ENCODE measurements at regions not wholly inside any gene's neighbourhood (a gene's known extent, or its start where the extent isn't known, plus 50 kb on each side); places are given as distances from the start of the nearest gene placed in this dataset.
"Not testable (repeated sequence)": the region's sequence is repeated elsewhere in the genome, so short reads cannot be mapped to it uniquely, and the experiment has no call there.

DNA sequence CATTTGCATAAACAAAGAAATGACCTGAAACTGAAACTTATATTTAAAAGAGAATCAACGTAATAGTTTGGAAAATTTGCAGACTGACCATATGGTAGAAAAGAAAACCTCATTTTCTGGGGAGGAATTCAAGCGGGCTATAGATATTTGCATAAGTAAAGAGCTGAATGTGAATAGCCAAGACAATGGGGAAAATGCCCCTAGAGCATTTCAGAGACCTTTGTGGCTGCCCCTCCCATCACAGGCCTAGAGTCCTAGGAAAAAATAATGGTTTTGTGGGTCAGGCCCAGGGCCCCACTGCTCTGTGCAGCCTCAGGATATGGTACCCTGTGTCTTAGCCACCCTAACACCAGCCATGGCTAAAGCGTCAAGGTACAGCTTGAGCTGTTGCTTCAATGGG is 480.6 kb upstream of the MBL2 start:
- in situ Hi-C loops (cut with MboI; ENCODE audit: low pct_unique_long_range_greater_than_20kb in 2 of 9, low sequenced_read_pairs in 9 of 9, unreplicated experiment in 9 of 9), result no loop called here
- no peak overlapping the region for H3K27ac ChIP-seq
- H3K4me3 ChIP-seq, result no peak overlapping the region
- 0 to 100% (median 27%) methylated on average over 1 to 3 of the region's 3 CpGs for WGBS, 10 experiments
- no peaks in the 10 kb centered on the region for H3K4me1 ChIP-seq (replicated peaks in 1 of 2)
- ATAC-seq (replicated peaks in 6 of 8), result no peak

DNA sequence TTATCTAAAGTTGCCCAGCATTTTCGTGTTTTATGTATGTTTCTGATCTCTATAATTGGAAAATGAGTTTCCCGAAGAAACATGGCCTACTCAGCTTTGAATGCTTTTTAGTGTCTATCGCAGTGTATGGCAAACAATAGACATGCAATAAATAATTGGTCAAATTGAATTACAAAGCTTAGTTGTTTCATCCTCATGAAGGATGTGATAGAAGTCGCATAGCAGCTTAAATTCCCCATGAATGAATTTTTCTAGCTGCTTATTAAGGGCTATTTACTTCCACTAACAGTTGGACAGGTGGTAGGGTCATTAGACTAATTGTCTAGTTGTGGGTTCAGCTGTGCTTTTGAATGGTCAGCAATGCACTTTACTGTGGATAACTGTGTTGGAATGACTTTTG is 467.3 kb upstream of the MBL2 start:
- Histone ChIP-seq H3K4me1 (replicated peaks in 1 of 2) (peaks cover 0 to 2% of the 10 kb centered on the region in 2 donors), H3K4me3 (no peak overlapping the region), H3K27ac (no peak overlapping the region)
- in situ Hi-C loops (cut with MboI; ENCODE audit: low pct_unique_long_range_greater_than_20kb in 2 of 9, low sequenced_read_pairs in 9 of 9, unreplicated experiment in 9 of 9), result no loop called here
- 17 to 100% (median 54%) methylated on average over 1 to 4 of the region's 4 CpGs for WGBS, 10 experiments
- peak in 4 of 8 experiments; percentile 15 to 52 (median 34) for ATAC-seq (replicated peaks in 6 of 8)

DNA sequence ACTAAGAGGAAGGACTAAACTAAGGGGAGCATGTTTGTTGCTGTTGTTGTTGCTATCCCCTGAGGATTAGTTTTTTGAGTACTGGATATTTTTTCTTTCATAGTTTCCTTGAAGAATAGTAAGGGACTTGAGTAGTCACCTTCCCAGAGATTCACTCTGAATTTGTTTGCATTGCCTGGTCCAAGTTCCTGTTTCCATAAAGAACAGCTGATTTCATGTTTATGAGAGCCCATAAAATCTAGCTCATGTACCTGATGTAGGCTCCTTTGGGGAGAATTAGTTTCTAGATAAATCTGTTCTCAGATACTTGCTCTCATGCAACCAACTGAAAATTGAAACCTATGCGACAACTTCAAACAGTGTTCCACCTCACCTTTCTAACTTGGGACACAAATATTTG is 464.4 kb upstream of the MBL2 start:
- H3K27ac ChIP-seq, result no peak overlapping the region
- WGBS, 10 experiments, result 40 to 100% (median 88%) methylated on average over 1 of the region's 1 CpG; no CpG with 5 or more reads in 3 of the 10 experiments
- no peak for ATAC-seq (replicated peaks in 6 of 8)
- no peak overlapping the region for H3K4me3 ChIP-seq
- peaks cover 0 to 8% of the 10 kb centered on the region in 2 donors for H3K4me1 ChIP-seq (replicated peaks in 1 of 2)
- in situ Hi-C loops (cut with MboI; ENCODE audit: low pct_unique_long_range_greater_than_20kb in 2 of 9, low sequenced_read_pairs in 9 of 9, unreplicated experiment in 9 of 9), result no loop called here

DNA sequence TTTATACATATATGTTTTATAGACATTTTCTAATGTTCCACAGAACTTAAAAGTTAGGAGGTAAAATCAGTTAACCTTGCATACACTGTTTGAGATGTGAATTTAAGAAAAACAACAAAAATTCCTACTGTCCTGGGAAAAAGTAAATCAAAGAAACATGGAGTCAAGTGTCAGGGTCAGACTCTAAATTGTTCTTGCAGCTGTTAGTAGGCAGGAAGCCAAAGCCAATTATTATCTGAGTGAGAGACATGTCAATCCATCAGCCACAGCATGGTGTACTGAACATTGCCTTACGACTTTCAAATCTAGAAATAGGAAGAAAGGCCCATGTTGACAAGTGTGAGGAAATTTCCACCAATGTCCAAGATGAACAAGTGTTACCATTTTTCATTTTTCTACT is 461.2 kb upstream of the MBL2 start:
- H3K4me3 ChIP-seq, result no peak overlapping the region
- in situ Hi-C loops (cut with MboI; ENCODE audit: low pct_unique_long_range_greater_than_20kb in 2 of 9, low sequenced_read_pairs in 9 of 9, unreplicated experiment in 9 of 9), result no loop called here
- no peak overlapping the region for H3K27ac ChIP-seq
- H3K4me1 ChIP-seq (replicated peaks in 1 of 2), result peaks cover 0 to 6% of the 10 kb centered on the region in 2 donors
- ATAC-seq (replicated peaks in 6 of 8), result no peak
- WGBS, 10 experiments, result 0 to 63% (median 36%) methylated on average over 1 of the region's 1 CpG; no CpG with 5 or more reads in 2 of the 10 experiments

DNA sequence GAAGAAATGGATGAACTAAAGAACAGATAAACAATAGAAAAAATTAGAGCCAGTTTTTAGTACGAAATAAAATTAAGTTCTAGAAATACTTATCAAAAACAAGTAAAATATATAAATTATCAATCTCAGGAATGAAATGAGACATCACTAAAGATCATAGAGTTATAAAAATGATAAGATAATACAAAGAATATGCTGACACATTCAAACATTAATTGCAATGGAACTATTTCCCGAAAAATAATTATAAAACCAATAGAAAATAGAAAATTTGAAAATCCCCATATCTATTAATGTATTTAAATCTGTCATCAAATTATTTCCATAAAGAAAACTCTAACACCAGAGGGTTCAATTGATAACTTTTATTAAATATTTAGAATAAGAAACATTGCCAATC is 458.1 kb upstream of the MBL2 start:
- Histone ChIP-seq H3K4me1 (replicated peaks in 1 of 2) (peaks cover 0 to 6% of the 10 kb centered on the region in 2 donors), H3K27ac (no peak overlapping the region), H3K4me3 (no peak overlapping the region)
- ATAC-seq (replicated peaks in 6 of 8), result no peak
- in situ Hi-C loops (cut with MboI; ENCODE audit: low pct_unique_long_range_greater_than_20kb in 2 of 9, low sequenced_read_pairs in 9 of 9, unreplicated experiment in 9 of 9), result no loop called here
- 0 to 73% (median 33%) methylated on average over 1 to 2 of the region's 2 CpGs for WGBS, 10 experiments

DNA sequence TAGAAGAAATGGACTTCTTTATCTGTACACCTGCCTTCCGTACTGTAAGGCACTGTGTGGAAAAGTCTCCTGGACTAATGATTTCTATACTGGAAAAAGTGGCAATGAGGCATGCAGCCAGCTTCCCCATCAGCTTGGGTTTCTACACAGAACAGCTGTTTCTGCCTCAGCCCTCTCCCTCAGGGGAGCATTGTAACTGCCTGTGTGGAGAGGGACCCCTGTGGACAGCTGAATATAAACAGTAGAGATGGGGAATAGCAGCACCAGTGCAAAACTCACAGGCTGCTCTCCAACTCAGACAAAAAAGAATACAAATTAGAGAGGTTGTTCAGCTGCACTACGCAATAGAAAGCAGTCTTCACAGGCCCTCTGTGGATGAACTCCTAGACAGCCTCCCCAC is 451.3 kb upstream of the MBL2 start:
- in situ Hi-C loops (cut with MboI; ENCODE audit: low pct_unique_long_range_greater_than_20kb in 2 of 9, low sequenced_read_pairs in 9 of 9, unreplicated experiment in 9 of 9), result loop anchor here in 1 of 9 experiments (25.0 kb wide), 1 partner anchor 363 kb away; no protein-coding TSS in a partner anchor
- ATAC-seq (replicated peaks in 6 of 8), result peak in 4 of 8 experiments; percentile 19 to 57 (median 44)
- H3K27ac ChIP-seq, result no peak overlapping the region
- WGBS, 10 experiments, result 29 to 100% (median 56%) methylated on average over 1 to 2 of the region's 2 CpGs; no CpG with 5 or more reads in 2 of the 10 experiments
- no peaks in the 10 kb centered on the region for H3K4me1 ChIP-seq (replicated peaks in 1 of 2)
- no peak overlapping the region for H3K4me3 ChIP-seq

DNA sequence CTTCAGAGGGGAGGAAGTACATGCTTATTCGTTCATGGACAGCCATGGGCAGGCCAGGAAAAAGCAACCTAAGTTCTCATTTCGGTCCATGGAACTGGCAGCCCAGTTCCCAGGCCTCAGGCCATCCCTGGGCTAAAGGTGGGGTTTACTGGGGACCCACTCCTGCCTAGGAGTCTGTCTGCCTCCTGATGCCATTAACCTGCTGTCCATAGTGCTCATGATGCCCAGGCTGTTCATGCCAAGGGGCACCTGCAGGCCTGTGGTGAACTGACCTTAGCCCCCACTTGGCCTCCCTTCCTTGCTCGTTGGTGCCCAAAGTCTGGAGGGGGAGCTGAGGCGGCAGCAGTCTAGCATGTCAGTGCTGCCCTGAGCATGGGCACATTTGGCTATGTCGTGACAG is 450.2 kb upstream of the MBL2 start:
- in situ Hi-C loops (cut with MboI; ENCODE audit: low pct_unique_long_range_greater_than_20kb in 2 of 9, low sequenced_read_pairs in 9 of 9, unreplicated experiment in 9 of 9), result loop anchor here in 1 of 9 experiments (25.0 kb wide), 1 partner anchor 364 kb away; no protein-coding TSS in a partner anchor
- 70 to 100% (median 80%) methylated on average over 1 to 2 of the region's 5 CpGs; no CpG with 5 or more reads in 5 of the 10 experiments for WGBS, 10 experiments
- H3K4me3 ChIP-seq, result no peak overlapping the region
- no peak for ATAC-seq (replicated peaks in 6 of 8)
- H3K27ac ChIP-seq, result no peak overlapping the region
- H3K4me1 ChIP-seq (replicated peaks in 1 of 2), result no peaks in the 10 kb centered on the region

DNA sequence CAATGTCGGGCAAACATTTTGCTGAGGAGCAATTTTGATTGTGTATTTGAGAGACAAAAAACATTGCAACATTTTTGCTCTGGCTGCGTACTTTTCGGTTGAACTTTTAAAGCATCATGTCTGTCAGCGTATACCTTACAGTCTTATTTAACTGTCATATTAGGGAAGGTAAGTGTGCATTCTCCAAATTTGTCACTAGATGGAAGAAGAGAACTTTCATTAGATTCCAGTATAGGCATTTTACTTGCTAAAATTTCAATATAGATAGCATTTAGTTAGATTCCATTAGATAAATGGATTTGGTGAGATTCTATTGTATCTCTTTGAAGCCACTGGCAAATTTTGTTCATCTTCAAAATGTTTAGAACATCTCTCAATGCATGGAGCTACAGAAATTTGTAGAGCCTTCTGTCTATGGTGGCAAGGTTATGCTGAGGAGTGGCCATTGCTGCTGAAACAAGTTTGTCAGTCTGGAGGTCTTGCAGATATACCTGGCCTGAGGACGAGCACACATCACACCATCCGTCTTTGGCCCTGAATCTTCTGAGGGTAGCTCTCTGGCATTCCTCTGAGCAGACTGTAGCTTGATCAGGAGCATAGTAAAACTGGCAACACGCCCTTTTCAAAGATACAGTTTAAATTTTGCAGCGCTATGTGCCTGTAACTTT is 437.5 kb upstream of the MBL2 start:
- WGBS, 10 experiments, result 32 to 100% (median 62%) methylated on average over 1 to 8 of the region's 8 CpGs
- peak in 4 of 8 experiments; percentile 47 to 79 (median 58) for ATAC-seq (replicated peaks in 6 of 8)
- no peak overlapping the region for H3K27ac ChIP-seq
- in situ Hi-C loops (cut with MboI; ENCODE audit: low pct_unique_long_range_greater_than_20kb in 2 of 9, low sequenced_read_pairs in 9 of 9, unreplicated experiment in 9 of 9), result loop anchor here in 1 of 9 experiments (25.0 kb wide), 1 partner anchor 377 kb away; no protein-coding TSS in a partner anchor
- no peaks in the 10 kb centered on the region for H3K4me1 ChIP-seq (replicated peaks in 1 of 2)
- no peak overlapping the region for H3K4me3 ChIP-seq

DNA sequence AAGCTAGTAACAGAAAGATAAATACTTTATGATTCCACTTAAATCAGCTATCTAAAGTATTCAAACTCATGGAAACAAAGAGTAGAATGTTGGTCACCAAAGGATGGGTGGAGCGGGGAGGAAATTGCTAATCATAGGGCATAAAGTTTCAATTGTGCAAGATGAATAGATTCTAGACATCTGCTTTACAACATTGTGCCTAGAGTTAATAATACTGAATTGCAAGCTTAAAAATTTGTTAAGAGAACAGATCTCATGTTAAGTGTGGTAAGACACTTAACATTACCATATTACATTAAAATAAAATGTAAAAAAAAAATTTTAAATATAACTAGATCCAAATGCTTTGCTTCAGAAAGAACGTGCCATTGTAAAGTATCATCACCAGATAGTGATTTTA is 411.1 kb upstream of the MBL2 start:
- no peak overlapping the region for H3K27ac ChIP-seq
- in situ Hi-C loops (cut with MboI; ENCODE audit: low pct_unique_long_range_greater_than_20kb in 2 of 9, low sequenced_read_pairs in 9 of 9, unreplicated experiment in 9 of 9), result no loop called here
- H3K4me1 ChIP-seq (replicated peaks in 1 of 2), result no peaks in the 10 kb centered on the region
- H3K4me3 ChIP-seq, result no peak overlapping the region
- ATAC-seq (replicated peaks in 6 of 8), result peak in 3 of 8 experiments; percentile 78 to 100 (median 99)
- 0 to 100% (median 90%) methylated on average over 1 to 2 of the region's 2 CpGs for WGBS, 10 experiments

DNA sequence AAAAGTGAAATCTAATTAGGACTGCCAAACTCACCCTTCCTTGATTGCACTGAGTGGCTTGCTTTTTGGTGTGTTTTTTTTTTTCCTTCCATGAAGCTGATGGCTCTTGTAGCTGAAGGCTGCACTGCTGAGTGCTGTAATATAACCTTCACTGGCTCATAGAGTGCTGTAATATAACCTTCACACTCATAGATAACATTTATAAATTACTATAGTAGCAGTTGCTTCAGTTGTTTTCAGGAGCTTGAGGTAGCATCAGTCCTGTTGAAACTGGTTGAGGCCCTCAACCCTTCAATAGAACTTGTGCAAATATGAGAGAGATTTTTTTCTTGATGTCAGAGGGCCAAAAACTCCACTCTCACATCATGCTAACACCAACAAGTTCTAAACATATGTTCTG is 404.9 kb upstream of the MBL2 start:
- Histone ChIP-seq H3K4me3 (no peak overlapping the region), H3K27ac (no peak overlapping the region), H3K4me1 (replicated peaks in 1 of 2) (no peaks in the 10 kb centered on the region)
- in situ Hi-C loops (cut with MboI; ENCODE audit: low pct_unique_long_range_greater_than_20kb in 2 of 9, low sequenced_read_pairs in 9 of 9, unreplicated experiment in 9 of 9), result no loop called here
- peak in 3 of 8 experiments; percentile 54 to 83 (median 82) for ATAC-seq (replicated peaks in 6 of 8)

DNA sequence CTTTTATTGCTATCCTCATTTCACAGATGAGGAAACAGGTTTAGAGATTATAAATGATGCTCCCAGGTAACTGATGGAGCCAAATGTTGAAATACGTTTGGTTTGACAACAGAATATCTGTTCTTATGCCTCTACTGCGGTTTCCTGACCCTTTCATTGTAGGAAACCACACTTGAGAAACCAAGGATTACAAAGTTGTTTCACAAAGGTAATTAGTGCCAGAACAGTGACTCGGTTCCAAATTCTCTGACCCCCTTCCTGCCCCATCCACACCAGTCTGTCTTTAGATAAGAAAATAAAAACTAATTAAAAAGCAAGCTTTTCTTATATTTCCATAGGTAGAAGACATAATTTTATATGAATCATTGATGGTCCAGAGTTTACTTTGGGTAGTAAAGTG is 393.7 kb upstream of the MBL2 start:
- Histone ChIP-seq H3K4me1 (replicated peaks in 1 of 2) (no peaks in the 10 kb centered on the region), H3K4me3 (no peak overlapping the region), H3K27ac (no peak overlapping the region)
- WGBS, 10 experiments, result 17 to 100% (median 78%) methylated on average over 1 to 3 of the region's 3 CpGs
- in situ Hi-C loops (cut with MboI; ENCODE audit: low pct_unique_long_range_greater_than_20kb in 2 of 9, low sequenced_read_pairs in 9 of 9, unreplicated experiment in 9 of 9), result no loop called here
- no peak for ATAC-seq (replicated peaks in 6 of 8)

DNA sequence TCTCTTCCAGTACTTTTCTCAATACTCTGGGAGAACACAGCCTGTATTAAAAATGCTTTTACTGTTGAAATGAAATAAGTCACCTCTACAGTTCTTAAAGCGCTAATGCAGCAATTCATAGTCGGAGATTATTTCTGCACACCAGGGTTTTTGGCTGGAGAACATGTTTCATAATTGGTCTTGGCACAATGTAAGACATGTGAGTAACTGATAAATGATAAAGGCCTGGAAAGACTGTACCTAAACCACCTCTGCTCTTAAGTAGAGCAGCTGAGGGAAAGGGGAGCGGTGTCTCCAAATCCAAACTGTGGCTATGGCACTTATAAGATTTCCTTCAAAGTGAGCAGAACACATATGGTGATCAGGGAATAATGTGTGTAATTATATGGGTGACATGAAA is 390.3 kb upstream of the MBL2 start:
- Histone ChIP-seq H3K27ac (no peak overlapping the region), H3K4me3 (no peak overlapping the region), H3K4me1 (replicated peaks in 1 of 2) (no peaks in the 10 kb centered on the region)
- in situ Hi-C loops (cut with MboI; ENCODE audit: low pct_unique_long_range_greater_than_20kb in 2 of 9, low sequenced_read_pairs in 9 of 9, unreplicated experiment in 9 of 9), result no loop called here
- 6 to 100% (median 95%) methylated on average over 1 to 3 of the region's 3 CpGs; no CpG with 5 or more reads in 1 of the 10 experiments for WGBS, 10 experiments
- ATAC-seq (replicated peaks in 6 of 8), result no peak

DNA sequence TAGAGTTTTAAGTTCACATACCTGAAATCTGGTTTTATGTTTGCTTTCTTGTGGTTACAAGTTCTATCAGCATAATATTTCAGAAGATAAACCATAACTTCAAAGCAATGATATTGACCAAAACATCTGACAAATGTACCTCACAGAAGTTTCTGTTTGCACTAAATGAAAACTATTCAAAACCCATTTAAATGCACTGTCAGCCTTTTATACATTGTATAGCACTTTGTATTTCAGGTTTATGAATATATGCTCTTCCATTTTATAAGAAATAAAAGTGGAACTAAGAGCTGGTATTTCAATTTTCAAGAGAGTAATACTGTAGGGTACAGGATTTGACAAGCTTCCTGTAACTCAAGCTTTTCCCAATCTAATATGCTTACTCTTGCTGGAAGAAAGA is 388.6 kb upstream of the MBL2 start:
- in situ Hi-C loops (cut with MboI; ENCODE audit: low pct_unique_long_range_greater_than_20kb in 2 of 9, low sequenced_read_pairs in 9 of 9, unreplicated experiment in 9 of 9), result no loop called here
- H3K27ac ChIP-seq, result no peak overlapping the region
- no peaks in the 10 kb centered on the region for H3K4me1 ChIP-seq (replicated peaks in 1 of 2)

DNA sequence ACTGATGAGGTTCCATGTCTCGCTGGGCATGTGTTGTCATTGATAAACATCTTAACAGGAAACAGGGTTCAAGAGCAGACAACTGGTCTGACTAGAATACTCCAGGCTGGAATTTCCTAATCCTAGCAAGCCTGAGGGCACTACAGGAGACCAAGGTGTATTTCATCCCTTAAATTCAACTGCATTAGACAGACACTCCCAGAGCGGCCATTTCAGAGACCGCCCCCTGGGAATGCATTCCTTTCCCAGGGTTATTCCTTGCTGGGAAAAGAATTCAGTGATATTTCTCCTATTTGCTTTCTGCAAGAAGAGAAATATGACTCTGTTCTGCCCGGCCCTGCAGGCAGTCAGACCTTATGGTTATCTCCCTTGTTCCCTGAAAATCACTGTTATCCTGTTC is 383.1 kb upstream of the MBL2 start:
- H3K4me3 ChIP-seq; H3K4me1 ChIP-seq (replicated peaks in 1 of 2); H3K27ac ChIP-seq; ATAC-seq (replicated peaks in 6 of 8); in situ Hi-C loops (cut with MboI; ENCODE audit: low pct_unique_long_range_greater_than_20kb in 2 of 9, low sequenced_read_pairs in 9 of 9, unreplicated experiment in 9 of 9): not testable (repeated sequence)
- 50 to 100% (median 63%) methylated on average over 1 to 2 of the region's 4 CpGs; no CpG with 5 or more reads in 6 of the 10 experiments for WGBS, 10 experiments

More for the DNA sequence above, 388.6 kb upstream of the MBL2 start:
- no peak overlapping the region for H3K4me3 ChIP-seq
- ATAC-seq (replicated peaks in 6 of 8), result no peak
